ENCODE measurements at regions not wholly inside any gene's neighbourhood (a gene's known extent, or its start where the extent isn't known, plus 50 kb on each side); places are given as distances from the start of the nearest gene placed in this dataset.
A peak's percentile ranks its signal among the peaks of the same experiment; 100 is the strongest.
"Not testable (repeated sequence)": the region's sequence is repeated elsewhere in the genome, so short reads cannot be mapped to it uniquely, and the experiment has no call there.

- no peak for DNase-seq
These were observed 54.1 kb upstream of the PEG3 start for GRCh38 chr19:56894626-56895025.

GRCh38 chr19:56896095-56896494 is 55.6 kb upstream of the PEG3 start:
- no peak for DNase-seq

DNA sequence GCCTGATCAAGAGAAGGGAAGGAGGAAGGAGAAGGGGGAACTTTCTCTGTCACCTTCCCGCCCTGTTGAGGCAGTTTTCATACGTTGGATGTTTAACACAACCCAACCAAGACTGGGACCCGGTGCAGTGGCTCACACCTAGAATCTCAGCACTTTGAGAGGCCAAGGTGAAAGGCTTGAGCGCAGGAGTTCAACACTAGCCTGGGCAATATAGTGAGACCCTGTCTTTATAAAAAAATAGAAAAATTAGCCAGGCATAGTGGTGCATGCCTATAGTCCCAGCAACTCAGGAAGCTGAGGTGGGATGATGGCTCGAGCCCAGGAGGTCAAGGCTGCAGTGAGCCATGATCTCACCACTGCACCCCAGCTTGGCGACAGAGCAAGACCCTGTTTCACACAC is 59.4 kb upstream of the PEG3 start:
- no peak for DNase-seq

DNA sequence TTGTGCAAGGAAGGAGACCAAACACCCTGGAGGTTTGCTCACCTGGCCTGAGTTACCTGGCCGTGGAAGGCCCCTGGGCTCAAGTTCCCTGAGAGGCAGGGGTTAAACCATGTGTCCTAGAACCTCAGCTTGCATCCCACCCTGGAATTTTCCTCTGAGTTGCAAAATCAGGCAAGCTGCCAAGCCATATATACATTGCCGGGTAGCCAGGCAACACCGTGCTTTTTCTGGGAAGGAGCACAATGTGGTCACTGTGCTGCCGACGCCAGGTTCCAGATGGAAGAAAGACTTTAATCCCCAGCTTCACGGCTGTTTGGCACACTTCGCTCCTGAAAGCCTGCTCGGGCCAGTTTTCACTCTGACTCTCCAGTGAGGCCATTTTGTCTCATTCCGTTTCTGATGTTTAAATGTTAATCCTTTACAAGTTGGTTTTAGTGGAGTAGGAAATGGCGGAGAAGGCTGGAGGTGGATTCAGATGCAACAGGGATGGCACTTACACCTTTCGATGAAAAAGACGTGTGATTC is 60.1 kb upstream of the PEG3 start:
- DNase-seq = no peak

DNA sequence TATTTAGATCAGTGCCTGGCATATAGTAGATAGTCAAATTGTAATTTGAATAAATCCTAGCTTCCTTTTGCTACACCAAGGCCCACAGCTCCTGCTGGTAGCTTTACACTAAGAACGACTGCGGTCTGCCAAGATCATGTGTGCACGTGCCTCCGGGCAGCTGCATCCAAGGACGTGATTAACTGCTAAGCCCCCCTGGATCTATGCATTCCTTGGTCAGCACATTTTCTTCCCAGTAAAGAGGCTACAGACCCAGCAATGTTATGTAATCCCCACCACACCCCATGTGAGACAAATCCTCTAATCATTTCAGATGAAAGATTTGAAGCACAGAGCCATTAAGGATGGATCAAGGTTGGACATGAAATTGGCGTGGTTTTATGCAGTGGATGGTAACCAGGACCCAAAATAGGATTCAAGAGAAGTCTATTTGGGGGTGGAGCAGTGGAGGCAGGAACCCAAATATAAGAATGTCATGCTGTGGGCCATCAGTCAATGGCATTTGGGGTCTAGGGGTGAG is 65.2 kb upstream of the PEG3 start:
- no peak for DNase-seq

DNA sequence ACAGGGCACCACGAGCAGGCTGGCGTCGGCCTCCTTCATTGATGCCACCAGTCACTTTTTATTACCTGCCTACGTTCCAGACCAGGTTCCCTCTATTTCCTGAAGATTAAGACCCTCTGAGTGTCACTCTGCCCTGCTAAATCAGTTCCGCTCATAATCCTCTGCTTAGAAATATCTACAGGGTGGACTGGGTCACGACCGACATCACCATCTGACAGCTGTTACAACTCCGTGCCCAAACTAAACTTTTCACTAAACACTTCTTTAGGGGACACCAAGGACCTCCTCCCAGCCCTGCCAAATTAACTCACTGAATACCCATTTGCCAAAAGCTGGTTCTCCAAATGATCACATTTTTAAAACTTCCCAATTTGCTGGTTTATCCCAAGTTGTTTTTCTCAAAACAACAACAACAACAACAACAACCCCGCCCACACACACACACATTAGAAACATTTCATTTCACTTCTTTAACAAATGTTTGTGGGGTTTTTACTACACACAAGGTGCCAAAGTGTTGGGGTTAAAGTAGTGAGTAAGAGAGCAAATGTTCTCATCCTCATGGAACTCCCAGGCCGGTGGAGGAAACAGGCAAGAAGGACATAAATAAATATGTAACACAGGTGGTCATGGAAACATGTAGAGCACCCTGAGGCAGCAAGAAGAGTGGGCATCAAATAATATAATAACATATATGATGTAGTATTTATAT is 72.0 kb upstream of the PEG3 start:
- DNase-seq = no peak

DNA sequence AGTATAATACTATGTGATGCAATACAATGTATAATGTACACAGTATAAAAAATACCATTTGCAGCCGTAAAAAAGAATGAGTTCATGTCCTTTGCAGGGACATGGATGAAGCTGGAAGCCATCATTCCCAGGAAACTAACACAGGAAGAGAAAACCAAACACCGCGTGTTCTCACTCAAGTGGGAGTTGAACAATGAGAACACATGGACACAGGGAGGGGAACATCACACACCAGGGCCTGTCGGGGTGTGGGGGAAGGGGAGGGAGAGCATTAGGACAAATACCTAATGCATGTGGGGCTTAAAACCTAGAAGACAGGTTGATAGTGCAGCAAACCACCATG is 72.6 kb upstream of the PEG3 start:
- not testable (repeated sequence) for DNase-seq

GRCh38 chr19:56916528-56916927 is 76.0 kb upstream of the PEG3 start:
- no peak for DNase-seq

GRCh38 chr19:56917529-56917928 is 77.0 kb upstream of the PEG3 start:
- DNase-seq = no peak

DNA sequence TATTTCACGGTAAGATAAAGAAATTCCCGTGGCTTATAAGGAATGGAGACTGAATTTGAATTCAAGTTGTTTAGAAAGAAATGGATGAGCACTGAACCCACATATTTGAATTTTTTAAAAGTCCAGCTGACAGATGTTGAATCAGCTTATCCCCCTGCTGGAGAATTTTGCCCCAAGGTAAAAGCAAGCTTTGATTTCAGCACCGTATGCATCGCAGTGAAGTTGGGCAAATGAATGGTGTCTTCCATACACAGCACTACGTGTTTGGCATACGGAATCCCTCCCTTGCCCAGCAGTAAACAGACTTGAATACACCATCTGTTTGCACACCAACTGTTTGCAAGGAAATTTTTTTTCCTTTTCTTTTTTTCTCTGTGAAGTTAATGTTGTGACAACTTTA is 77.5 kb upstream of the PEG3 start:
- no peak for DNase-seq

DNA sequence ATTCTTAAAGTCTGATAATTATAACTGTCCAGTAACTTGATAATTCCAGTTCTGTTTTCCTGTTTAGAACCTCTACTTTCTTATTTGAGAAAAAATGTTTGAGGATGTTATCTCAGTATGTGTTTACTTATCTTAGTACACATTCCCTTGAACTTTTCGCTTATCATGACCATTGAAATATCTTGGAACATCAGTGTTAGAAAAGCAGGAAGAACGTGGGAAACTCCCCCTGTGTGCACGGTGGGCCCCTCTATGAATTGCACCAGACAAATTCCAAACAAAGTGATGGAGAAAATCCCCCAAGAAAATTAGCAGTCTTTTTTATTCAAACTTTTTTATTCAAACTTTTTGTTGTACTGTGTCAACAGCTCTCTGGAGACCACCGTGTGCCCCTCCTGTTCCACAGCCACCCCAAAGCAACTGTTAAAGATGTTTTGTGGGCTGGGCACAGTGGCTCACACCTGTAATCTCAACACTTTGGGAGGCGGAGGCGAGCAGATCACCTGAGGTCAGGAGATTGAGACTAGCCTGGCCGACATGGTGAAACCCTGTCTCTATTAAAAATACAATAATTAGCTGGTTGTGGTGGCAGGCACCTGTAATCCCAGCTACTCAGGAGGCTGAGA is 78.3 kb upstream of the PEG3 start:
- DNase-seq = no peak

DNA sequence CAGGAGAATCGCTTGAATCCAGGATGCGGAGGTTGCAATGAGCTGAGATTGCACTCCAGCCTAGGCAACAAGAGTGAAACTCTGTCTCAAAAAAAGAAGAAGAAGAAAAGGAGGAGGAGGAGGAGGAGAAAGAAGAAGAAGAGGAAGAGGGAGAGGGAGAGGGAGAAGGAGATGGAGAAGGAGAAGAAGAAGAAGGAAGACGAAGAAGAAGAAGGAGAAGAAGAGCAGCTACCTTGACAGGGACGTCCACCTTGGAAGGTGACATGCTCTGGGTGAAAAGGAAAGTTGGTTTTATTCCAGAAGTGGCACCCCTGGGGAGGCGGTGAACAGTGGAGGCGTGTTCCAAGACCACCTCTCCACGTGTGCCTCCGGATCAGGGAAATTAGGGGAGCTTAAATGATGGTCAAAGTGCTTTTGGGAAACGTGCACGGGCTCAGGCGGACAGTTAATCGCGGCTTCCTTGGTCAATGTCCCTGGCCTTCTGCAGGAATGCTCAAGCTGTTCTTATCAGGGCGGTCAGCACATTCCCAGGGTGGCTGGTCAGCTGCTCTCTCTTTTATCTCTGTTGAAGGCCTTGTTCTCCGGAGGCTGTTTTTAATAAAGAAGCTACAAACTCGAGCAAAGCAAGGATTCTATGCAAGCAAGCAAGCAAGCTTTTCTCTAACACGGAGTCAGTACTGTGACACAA is 78.9 kb upstream of the PEG3 start:
- DNase-seq = no peak

GRCh38 chr19:56926094-56926493 is 85.6 kb upstream of the PEG3 start:
- not testable (repeated sequence) for DNase-seq

GRCh38 chr19:56927294-56927693 is 86.8 kb upstream of the PEG3 start:
- no peak for DNase-seq

GRCh38 chr19:56927791-56928207 is 87.3 kb upstream of the PEG3 start:
- DNase-seq = no peak

GRCh38 chr19:56930647-56931535 is 90.4 kb upstream of the PEG3 start:
- no peak for DNase-seq

DNA sequence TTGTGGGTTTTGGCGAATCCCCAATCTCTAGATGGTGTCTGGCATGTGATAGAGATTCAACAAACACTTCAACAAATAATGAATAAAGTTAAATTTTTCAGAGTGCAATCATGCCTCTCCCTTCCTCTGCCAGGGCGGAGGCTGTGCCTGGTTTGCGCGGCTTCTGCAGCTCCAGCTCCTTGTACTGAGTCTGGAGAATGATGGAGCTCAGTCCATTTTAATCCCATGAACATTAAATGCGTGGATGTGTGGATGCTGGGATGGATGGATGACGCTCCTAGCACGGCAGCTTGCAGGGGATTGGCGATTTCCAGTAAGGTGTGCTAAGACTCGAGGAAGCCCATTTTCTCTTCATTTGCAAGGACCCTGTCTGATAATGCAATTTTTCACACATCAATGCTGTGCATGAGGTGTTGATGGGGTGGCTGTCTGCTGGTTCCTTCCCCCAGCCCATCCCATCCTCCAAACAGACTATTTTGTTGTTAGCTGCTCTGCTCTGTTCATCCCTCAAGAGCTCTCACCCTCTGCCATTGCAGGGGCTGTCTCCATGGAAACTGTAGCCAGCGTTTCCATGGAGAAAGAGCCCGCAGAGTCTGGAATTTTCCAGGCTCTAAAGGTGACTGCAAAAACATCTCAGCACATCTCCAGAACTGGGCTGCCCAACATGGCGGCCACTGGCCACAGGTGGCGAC is 92.6 kb upstream of the PEG3 start:
- DNase-seq = no peak

- no peak for DNase-seq
These were observed 94.0 kb upstream of the PEG3 start for GRCh38 chr19:56934438-56935090.

DNA sequence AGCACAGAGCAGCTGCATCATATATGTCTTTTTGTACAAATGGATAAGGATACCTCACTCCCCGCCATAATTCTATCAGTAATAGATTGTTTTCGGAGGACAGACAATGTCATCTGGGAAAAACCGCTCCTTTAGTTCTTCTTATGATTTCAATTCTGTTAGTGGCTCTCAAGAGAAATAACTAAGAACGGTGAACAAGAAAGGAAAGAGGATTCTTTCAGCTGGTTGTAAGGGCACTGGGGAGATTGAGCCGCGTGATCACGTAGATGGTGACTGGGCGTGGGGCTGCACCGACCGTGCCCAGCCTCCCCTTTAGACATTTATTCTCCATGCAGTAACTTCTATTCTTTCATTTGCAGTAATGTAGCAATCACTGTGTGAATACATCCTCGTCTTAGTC is 99.4 kb upstream of the PEG3 start:
- DNase-seq = no peak

DNA sequence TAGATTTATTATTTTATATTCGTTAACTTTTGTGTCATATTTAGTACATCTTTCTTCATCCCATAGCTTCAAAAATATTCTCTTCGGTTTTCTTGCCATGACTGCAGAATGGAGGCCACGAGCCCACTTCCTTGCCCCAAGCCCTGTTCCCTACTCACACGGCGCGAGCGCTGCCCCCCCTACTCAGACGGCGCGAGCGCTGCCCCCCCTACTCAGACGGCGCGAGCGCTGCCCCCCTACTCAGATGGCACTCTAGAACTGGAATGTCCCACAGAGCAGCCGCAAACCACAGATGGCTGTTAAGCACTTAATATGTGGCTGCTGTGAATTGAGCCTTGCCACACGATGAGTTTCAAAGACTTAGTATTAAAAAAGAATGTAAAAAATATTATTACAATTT is 102.2 kb upstream of the PEG3 start:
- DNase-seq = peak; percentile 18

DNA sequence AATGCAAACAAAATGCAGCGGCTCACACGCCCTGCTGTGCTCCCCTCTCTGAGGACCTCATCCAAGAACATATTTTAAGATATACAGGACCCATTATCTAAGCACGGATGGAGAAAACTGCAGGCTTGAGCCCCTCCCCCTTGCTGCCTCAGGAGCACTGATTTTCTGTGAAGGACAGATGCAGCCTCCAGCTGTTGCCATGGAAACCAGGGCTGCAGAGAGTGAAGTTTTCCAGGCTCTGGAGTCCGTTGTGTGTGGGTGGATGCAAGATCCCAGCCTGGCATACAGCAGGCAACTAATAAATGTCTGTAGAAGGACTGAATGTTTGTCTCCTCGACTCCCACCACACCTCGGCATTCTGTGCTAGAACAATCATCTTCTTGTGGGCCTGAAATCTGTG is 105.6 kb upstream of the PEG3 start:
- DNase-seq = no peak

GRCh38 chr19:56947206-56947605 is 106.7 kb upstream of the PEG3 start:
- DNase-seq = no peak

Data from activated gamma-delta T cell (primary cell).